Lower leg skin (tissue), 4 donors: ENCODE measurements at regions not wholly inside any gene's neighbourhood (a gene's known extent, or its start where the extent isn't known, plus 50 kb on each side); places are given as distances from the start of the nearest gene placed in this dataset.

ENCODE experiments used
- DNase-seq, 2 donors: peaks; one replicate each; pipeline ENCODE4 v3.0.0-alpha.2; 2019; ENCODE audit warnings: low spot score in 2 of 2
- H3K4me3 ChIP-seq: fragments of 200-600 bp; sonication (generic); 2 replicates; pipeline ENCODE4 v1.5.1; 2017; ENCODE audit warnings: mild to moderate bottlenecking, low read depth; ENCODE audit not compliant: poor library complexity, severe bottlenecking
- POLR2A ChIP-seq, 2 donors: fragments of 450-650 bp; IDR thresholded peaks; one replicate each; pipeline ENCODE4 v1.6.1; 2016 to 2017; ENCODE audit warnings: antibody characterized with exemption in 2 of 2, mild to moderate bottlenecking in 1 of 2, moderate library complexity in 1 of 2
- WGBS, 2 donors: methylation state at CpG; one replicate each; pipeline ENCODE4 v1.1.5; 2018; 5-methylcytosine and 5-hydroxymethylcytosine counted together
- intact Hi-C: fragments of 100-400 bp; cut with DNase I; formaldehyde crosslinking; loops from one replicate; pipeline ENCODE4 v1.15.0; 2023; ENCODE audit warnings: low total_unique reads
- TF ChIP-seq, protein P1 (sequence below), 3 donors: fragments of 450-650 bp; IDR thresholded peaks; one replicate each; pipeline ENCODE4 v1.5.1; 2016; ENCODE audit warnings: antibody characterized with exemption in 3 of 3, mild to moderate bottlenecking in 3 of 3, moderate library complexity in 2 of 3

DNA sequence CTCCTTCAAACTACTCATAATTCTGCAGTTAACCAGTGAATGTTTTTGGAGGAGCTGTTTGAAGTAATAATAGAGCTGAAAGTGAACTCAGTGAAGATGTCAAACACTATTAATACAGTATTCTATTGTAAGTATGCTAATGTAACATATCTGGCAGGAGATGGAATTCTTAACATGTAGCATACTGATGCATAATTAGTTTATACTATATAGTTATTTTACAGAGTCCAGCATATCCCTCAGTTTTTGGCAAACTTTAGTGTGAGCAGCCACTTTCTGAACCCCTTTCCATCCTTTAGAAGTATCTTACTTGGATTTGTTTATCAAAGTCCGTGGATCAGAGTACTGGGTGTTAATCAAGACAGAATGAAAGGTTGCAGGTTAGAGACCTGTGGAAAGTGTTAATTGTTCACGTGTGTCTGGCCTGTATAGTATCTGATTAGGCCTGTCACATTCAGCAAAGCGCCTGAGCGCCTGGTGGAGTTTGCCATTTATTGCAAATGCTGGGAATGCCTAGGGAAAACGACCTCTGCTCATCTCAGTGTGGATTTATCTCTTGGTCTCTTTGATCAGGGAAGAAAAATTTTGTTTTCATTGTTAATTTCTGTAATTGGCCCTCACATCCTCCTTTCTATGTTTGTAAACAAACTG lies 251.7 kb upstream of the MAD2L1 start:
- 65 to 69% methylated on average over 5 of the region's 5 CpGs for WGBS, 2 donors
- H3K4me3 ChIP-seq, result no peak overlapping the region
- DNase-seq, result no peak
- TF ChIP-seq, protein P1, sequence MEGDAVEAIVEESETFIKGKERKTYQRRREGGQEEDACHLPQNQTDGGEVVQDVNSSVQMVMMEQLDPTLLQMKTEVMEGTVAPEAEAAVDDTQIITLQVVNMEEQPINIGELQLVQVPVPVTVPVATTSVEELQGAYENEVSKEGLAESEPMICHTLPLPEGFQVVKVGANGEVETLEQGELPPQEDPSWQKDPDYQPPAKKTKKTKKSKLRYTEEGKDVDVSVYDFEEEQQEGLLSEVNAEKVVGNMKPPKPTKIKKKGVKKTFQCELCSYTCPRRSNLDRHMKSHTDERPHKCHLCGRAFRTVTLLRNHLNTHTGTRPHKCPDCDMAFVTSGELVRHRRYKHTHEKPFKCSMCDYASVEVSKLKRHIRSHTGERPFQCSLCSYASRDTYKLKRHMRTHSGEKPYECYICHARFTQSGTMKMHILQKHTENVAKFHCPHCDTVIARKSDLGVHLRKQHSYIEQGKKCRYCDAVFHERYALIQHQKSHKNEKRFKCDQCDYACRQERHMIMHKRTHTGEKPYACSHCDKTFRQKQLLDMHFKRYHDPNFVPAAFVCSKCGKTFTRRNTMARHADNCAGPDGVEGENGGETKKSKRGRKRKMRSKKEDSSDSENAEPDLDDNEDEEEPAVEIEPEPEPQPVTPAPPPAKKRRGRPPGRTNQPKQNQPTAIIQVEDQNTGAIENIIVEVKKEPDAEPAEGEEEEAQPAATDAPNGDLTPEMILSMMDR (IDR thresholded peaks at IDR 0.05), result no peak
- TF ChIP-seq POLR2A (IDR thresholded peaks at IDR 0.05), result no peak
- intact Hi-C loops, result no loop called here

DNA sequence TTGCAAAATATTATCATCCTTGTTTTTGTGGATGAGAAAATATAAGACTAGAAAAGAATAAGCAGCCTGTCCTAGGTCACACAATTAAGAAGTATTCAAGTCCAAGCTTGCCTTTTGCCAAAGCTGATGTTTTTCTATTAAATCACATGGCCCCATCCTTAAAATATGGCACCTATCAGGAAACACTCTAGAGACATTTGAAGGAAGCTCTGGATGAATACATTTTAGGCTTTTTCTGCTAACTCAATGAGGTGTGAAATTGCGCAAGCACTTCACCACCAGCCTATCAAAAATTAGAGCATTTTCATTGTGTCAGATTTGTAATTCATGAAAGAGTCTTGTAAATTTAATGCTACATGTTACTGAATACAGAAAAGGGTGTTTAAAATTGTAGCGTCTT lies 251.1 kb upstream of the MAD2L1 start:
- no peak for DNase-seq
- no peak overlapping the region for H3K4me3 ChIP-seq
- intact Hi-C loops, result no loop called here
- WGBS, 2 donors, result 88% methylated on average over 2 of the region's 2 CpGs
- TF ChIP-seq POLR2A (IDR thresholded peaks at IDR 0.05), result no peak
- TF ChIP-seq, protein P1 (IDR thresholded peaks at IDR 0.05), result no peak

DNA sequence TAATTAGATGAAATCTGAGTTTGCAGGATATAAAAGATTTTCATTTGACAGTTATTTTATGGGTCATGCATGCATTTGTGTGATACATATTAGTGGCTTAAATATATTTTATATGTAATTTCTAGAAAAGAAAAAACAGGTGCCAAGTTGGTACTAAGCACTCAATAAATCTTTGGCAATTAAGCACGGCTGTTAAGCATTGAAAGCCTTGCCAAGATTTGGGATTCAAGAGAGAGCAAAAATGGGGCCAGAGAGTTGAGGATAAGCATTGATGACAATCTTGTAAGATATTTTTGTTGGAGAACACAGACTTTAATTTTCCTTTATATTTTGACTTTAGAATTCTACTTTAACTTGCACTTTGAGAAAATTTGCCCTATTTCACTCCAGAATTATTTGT lies 249.8 kb upstream of the MAD2L1 start:
- no peak overlapping the region for H3K4me3 ChIP-seq
- intact Hi-C loops, result no loop called here
- 25 to 37% methylated on average over 1 of the region's 1 CpG for WGBS, 2 donors
- TF ChIP-seq, protein P1 (IDR thresholded peaks at IDR 0.05), result no peak
- no peak for TF ChIP-seq POLR2A (IDR thresholded peaks at IDR 0.05)
- no peak for DNase-seq

DNA sequence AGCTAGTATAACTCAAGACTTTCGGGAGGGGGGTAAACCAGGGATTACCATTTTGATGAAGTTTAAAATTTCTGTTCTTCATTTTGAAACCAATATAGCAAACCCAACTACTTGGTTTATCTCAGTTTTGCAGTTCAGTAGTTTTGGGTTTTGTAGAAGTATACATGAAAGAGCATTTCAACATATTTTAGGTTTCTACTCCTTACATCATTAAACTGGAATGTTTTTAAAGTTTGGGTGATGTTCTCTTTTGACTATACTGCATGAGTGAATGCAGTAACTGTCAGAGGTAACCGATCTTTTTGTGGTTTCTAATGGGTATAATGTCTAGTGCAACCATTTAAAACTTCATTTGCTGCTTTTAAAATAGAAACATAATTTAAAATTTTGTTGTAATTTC lies 248.3 kb upstream of the MAD2L1 start:
- WGBS, 2 donors, result 86 to 87% methylated on average over 2 of the region's 2 CpGs
- no peak for DNase-seq
- TF ChIP-seq, protein P1 (IDR thresholded peaks at IDR 0.05), result no peak
- no peak for TF ChIP-seq POLR2A (IDR thresholded peaks at IDR 0.05)
- intact Hi-C loops, result no loop called here
- no peak overlapping the region for H3K4me3 ChIP-seq

DNA sequence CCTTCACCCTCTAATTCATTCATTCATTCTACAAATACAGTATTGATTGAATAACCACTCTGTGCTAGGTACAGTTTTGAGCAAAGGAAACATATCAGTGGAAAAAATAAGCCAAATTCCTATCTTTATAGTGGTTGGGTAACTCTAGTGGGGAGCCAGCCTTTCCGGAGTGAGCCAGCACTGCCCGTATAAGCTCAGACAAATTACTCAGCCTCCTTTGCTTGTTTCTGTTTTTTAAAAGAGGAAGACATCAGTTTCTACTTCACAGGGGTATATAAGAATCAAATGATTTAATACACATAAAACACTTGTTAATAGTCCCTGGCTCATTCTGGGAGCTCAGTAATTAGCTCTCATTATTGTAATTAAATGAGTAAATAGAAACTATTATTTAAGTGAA lies 238.2 kb upstream of the MAD2L1 start:
- intact Hi-C loops, result no loop called here
- 47 to 50% methylated on average over 2 of the region's 2 CpGs for WGBS, 2 donors
- TF ChIP-seq, protein P1 (IDR thresholded peaks at IDR 0.05), result no peak
- no peak for TF ChIP-seq POLR2A (IDR thresholded peaks at IDR 0.05)
- H3K4me3 ChIP-seq, result no peak overlapping the region
- no peak for DNase-seq

DNA sequence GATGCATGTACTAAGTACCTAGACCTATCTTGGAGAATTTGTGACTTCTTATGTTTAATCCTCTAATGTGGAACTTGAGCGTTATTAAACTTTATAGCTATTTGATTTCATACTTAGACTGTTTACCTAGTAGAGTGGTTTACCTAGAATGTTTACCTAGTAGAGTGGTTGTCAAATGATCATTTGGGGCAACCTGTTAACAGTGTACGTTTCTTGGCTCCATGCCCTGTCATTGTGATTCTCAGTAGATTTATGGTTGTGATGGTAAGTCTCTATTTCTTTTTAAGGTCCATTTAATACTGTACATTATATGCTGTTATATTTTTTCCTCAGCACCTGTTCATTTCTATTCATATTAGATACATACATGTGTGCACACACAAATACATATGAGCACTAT lies 233.0 kb upstream of the MAD2L1 start:
- no peak for TF ChIP-seq POLR2A (IDR thresholded peaks at IDR 0.05)
- TF ChIP-seq, protein P1 (IDR thresholded peaks at IDR 0.05), result no peak
- intact Hi-C loops, result no loop called here
- WGBS, 2 donors, result 65 to 75% methylated on average over 2 of the region's 2 CpGs
- H3K4me3 ChIP-seq, result no peak overlapping the region
- DNase-seq, result no peak
